GM23338 (cell line): ENCODE measurements at regions not wholly inside any gene's neighbourhood (a gene's known extent, or its start where the extent isn't known, plus 50 kb on each side); places are given as distances from the start of the nearest gene placed in this dataset.

ENCODE experiments used
- EZH2 ChIP-seq: fragments of 200-600 bp; sonication (generic); IDR thresholded peaks from one replicate; pipeline ENCODE4 v1.8.0; 2017; ENCODE audit warnings: antibody characterized with exemption, mild to moderate bottlenecking, low read depth; ENCODE audit not compliant: unreplicated experiment
- EZH2phosphoT487 ChIP-seq: fragments of 200-600 bp; sonication (generic); IDR thresholded peaks from one replicate; pipeline ENCODE4 v1.8.1; 2018; ENCODE audit warnings: antibody characterized with exemption; ENCODE audit not compliant: unreplicated experiment
- TF ChIP-seq, protein P1 (sequence below), 2 experiments: fragments of 200-600 bp in 1 of 2; sonication (generic) in 1 of 2; conservative IDR thresholded peaks; 2 replicates each; pipeline versions ENCODE4 v1.5.1 to v1.6.1; 2016 to 2017; ENCODE audit warnings: antibody characterized with exemption in 2 of 2, low read depth in 2 of 2, mild to moderate bottlenecking in 2 of 2, moderate library complexity in 1 of 2

DNA sequence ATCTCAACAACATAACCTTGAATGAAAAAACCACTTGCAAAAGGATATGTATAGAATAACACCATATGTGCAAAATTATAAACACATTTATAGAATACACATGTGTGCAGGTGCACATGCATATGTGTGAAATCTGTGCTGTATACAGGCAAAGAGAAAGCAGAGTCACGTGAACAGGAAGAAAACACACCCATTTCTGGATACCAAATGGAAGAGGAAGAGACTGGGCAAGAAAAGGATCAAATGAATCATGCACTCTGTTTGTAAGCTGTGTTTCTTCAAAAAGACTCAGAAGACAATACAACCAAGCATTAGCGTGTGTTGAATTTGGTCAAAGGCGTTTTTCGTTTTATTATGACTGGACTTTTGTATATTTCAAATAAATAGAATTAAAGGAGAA lies 111.3 kb upstream of the ERG start:
- TF ChIP-seq, protein P1, sequence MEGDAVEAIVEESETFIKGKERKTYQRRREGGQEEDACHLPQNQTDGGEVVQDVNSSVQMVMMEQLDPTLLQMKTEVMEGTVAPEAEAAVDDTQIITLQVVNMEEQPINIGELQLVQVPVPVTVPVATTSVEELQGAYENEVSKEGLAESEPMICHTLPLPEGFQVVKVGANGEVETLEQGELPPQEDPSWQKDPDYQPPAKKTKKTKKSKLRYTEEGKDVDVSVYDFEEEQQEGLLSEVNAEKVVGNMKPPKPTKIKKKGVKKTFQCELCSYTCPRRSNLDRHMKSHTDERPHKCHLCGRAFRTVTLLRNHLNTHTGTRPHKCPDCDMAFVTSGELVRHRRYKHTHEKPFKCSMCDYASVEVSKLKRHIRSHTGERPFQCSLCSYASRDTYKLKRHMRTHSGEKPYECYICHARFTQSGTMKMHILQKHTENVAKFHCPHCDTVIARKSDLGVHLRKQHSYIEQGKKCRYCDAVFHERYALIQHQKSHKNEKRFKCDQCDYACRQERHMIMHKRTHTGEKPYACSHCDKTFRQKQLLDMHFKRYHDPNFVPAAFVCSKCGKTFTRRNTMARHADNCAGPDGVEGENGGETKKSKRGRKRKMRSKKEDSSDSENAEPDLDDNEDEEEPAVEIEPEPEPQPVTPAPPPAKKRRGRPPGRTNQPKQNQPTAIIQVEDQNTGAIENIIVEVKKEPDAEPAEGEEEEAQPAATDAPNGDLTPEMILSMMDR (conservative IDR thresholded peaks at IDR 0.05; ENCODE audit: low read depth in 2 of 2) = no peak
- no peak for TF ChIP-seq EZH2phosphoT487
- TF ChIP-seq EZH2 = no peak
